Testis (tissue), 2 donors: ENCODE measurements at regions not wholly inside any gene's neighbourhood (a gene's known extent, or its start where the extent isn't known, plus 50 kb on each side); places are given as distances from the start of the nearest gene placed in this dataset.
A peak's percentile ranks its signal among the peaks of the same experiment; 100 is the strongest.

Source experiments
- DNase-seq: peaks from one replicate; pipeline ENCODE4 v3.0.0-alpha.2; 2019
- H3K27ac ChIP-seq, 2 donors: fragments of 200-600 bp; sonication (generic); one replicate each; pipeline ENCODE4 v1.5.1; 2019
- H3K27me3 ChIP-seq: fragments of 200-600 bp; sonication (generic); one replicate; pipeline ENCODE4 v1.5.1; 2019
- H3K36me3 ChIP-seq: fragments of 200-600 bp; sonication (generic); one replicate; pipeline ENCODE4 v1.5.1; 2017; ENCODE audit warnings: low read depth; ENCODE audit errors: missing control alignments
- H3K4me1 ChIP-seq: fragments of 200-600 bp; sonication (generic); one replicate; pipeline ENCODE4 v1.5.1; 2019
- H3K4me3 ChIP-seq, 2 donors: fragments of 200-600 bp; sonication (generic); one replicate each; pipeline ENCODE4 v1.5.1; 2017 to 2019
- H3K9me3 ChIP-seq: fragments of 200-600 bp; sonication (generic); one replicate; pipeline ENCODE4 v1.5.1; 2017
- POLR2A ChIP-seq: fragments of 450-650 bp; IDR thresholded peaks from one replicate; pipeline ENCODE4 v1.6.1; 2017; ENCODE audit warnings: antibody characterized with exemption, mild to moderate bottlenecking, moderate library complexity
- WGBS, 2 donors: methylation state at CpG; one replicate each; pipeline ENCODE4 v1.1.5; 2018; 5-methylcytosine and 5-hydroxymethylcytosine counted together
- intact Hi-C: fragments of 100-400 bp; cut with DNase I; formaldehyde crosslinking; loops from one replicate; pipeline ENCODE4 v1.15.1; 2023; ENCODE audit warnings: low total_unique reads
- TF ChIP-seq, protein P1 (sequence below), 3 experiments: fragments of 450-650 bp in 2 of 3; fragments of 200-600 bp in 1 of 3; sonication (generic) in 1 of 3; IDR thresholded peaks; one replicate each; pipeline ENCODE4 v1.5.1; 2016 to 2019; ENCODE audit warnings: antibody characterized with exemption in 3 of 3, mild to moderate bottlenecking in 2 of 3, moderate library complexity in 1 of 3

DNA sequence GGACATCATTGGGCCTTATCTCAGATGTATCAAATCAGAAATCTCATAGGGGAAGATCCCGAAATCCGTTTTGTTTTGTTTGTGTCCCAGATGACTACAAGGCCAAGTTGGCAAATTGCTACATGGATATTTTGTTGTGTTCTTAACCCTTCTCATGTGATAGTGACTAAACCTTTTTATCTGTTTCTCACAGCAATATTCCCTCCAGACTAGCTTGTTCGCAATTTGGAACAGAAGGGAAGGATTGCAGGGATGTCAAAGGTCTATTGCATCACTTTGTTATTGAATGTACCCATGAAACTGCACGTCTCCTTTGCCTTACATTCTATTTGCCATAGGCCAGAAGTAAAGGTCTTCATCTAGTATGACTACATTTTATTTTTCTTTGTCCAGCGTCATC, 453.9 kb downstream of the NFIB start:
- peak overlapping the region; percentile 12 to 67 for H3K27ac ChIP-seq
- no peak for DNase-seq
- 38 to 49% methylated on average over 5 of the region's 5 CpGs for WGBS, 2 donors
- H3K27me3 ChIP-seq, result no peaks in the 10 kb centered on the region
- TF ChIP-seq, protein P1, sequence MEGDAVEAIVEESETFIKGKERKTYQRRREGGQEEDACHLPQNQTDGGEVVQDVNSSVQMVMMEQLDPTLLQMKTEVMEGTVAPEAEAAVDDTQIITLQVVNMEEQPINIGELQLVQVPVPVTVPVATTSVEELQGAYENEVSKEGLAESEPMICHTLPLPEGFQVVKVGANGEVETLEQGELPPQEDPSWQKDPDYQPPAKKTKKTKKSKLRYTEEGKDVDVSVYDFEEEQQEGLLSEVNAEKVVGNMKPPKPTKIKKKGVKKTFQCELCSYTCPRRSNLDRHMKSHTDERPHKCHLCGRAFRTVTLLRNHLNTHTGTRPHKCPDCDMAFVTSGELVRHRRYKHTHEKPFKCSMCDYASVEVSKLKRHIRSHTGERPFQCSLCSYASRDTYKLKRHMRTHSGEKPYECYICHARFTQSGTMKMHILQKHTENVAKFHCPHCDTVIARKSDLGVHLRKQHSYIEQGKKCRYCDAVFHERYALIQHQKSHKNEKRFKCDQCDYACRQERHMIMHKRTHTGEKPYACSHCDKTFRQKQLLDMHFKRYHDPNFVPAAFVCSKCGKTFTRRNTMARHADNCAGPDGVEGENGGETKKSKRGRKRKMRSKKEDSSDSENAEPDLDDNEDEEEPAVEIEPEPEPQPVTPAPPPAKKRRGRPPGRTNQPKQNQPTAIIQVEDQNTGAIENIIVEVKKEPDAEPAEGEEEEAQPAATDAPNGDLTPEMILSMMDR (IDR thresholded peaks at IDR 0.05), result no peak
- TF ChIP-seq POLR2A, result no peak
- H3K9me3 ChIP-seq, result no peaks in the 10 kb centered on the region
- H3K36me3 ChIP-seq, result no peaks in the 10 kb centered on the region
- peaks cover 3% of the 10 kb centered on the region for H3K4me1 ChIP-seq
- intact Hi-C loops, result no loop called here
- no peak overlapping the region for H3K4me3 ChIP-seq

- Histone ChIP-seq H3K4me3 (no peak overlapping the region), H3K27me3 (no peaks in the 10 kb centered on the region), H3K4me1 (no peaks in the 10 kb centered on the region), H3K27ac (no peak overlapping the region), H3K36me3 (no peaks in the 10 kb centered on the region), H3K9me3 (no peaks in the 10 kb centered on the region)
- intact Hi-C loops, result no loop called here
- DNase-seq, result no peak
- no peak for TF ChIP-seq POLR2A
- TF ChIP-seq, protein P1 (IDR thresholded peaks at IDR 0.05), result no peak
Measured at GRCh38 chr9:13857521-13857920, 456.4 kb downstream of the NFIB start.

GRCh38 chr9:13847270-13847669, 466.7 kb downstream of the NFIB start:
- no peaks in the 10 kb centered on the region for H3K36me3 ChIP-seq
- H3K27ac ChIP-seq, result peak overlapping the region in 1 of 2 donors; percentile 39
- intact Hi-C loops, result no loop called here
- no peak overlapping the region for H3K4me3 ChIP-seq
- H3K4me1 ChIP-seq, result no peaks in the 10 kb centered on the region
- H3K27me3 ChIP-seq, result no peaks in the 10 kb centered on the region
- no peaks in the 10 kb centered on the region for H3K9me3 ChIP-seq
- TF ChIP-seq, protein P1 (IDR thresholded peaks at IDR 0.05), result no peak
- TF ChIP-seq POLR2A, result no peak
- no peak for DNase-seq
- WGBS, 2 donors, result 47 to 63% methylated on average over 2 of the region's 2 CpGs

GRCh38 chr9:13845460-13845859, 468.5 kb downstream of the NFIB start:
- Histone ChIP-seq H3K4me3 (no peak overlapping the region), H3K4me1 (no peaks in the 10 kb centered on the region), H3K27ac (no peak overlapping the region), H3K36me3 (no peaks in the 10 kb centered on the region), H3K9me3 (no peaks in the 10 kb centered on the region), H3K27me3 (no peaks in the 10 kb centered on the region)
- intact Hi-C loops, result no loop called here
- 80 to 84% methylated on average over 2 of the region's 2 CpGs for WGBS, 2 donors
- TF ChIP-seq, protein P1 (IDR thresholded peaks at IDR 0.05), result no peak
- TF ChIP-seq POLR2A, result no peak
- no peak for DNase-seq

GRCh38 chr9:13841746-13842462, 472.0 kb downstream of the NFIB start:
- Histone ChIP-seq H3K9me3 (no peaks in the 10 kb centered on the region), H3K36me3 (no peaks in the 10 kb centered on the region), H3K27me3 (no peaks in the 10 kb centered on the region), H3K4me3 (no peak overlapping the region), H3K27ac (no peak overlapping the region), H3K4me1 (no peaks in the 10 kb centered on the region)
- TF ChIP-seq POLR2A, result no peak
- TF ChIP-seq, protein P1 (IDR thresholded peaks at IDR 0.05), result no peak
- 35 to 55% methylated on average over 7 of the region's 7 CpGs for WGBS, 2 donors
- DNase-seq, result no peak
- intact Hi-C loops, result no loop called here
